ENCODE measurements at regions not wholly inside any gene's neighbourhood (a gene's known extent, or its start where the extent isn't known, plus 50 kb on each side); places are given as distances from the start of the nearest gene placed in this dataset.

DNA sequence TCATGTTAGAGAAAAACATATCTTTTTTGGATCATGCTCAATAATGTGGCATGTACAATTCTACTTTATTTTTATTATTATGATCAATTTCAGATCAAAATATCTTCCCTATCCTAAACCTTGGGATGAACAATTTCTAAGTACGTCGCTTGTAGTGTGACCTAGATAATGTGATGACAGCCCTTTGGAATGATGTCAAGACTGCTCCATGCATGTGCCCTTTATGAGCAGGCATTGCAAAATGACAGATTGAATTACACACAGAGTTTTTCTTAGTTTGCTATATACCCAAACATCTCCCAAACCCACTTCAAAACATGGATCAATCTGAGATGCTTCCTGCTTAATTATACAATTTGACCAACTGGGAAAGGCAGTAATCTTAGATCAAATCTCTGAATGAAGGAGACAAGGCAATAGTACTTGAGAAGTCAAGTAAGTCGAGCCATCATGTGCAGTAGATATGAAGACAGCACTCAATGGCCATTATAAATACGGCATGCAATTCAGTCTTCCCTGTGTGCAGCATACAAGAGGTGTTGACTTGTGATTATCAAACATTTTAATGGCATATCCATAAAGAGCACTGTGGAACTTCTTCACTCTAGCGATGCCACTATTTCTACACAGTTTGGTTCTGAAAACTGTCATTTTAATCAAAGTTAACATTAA lies 294.8 kb downstream of the RNF144B start:
- TF ChIP-seq, protein P1, sequence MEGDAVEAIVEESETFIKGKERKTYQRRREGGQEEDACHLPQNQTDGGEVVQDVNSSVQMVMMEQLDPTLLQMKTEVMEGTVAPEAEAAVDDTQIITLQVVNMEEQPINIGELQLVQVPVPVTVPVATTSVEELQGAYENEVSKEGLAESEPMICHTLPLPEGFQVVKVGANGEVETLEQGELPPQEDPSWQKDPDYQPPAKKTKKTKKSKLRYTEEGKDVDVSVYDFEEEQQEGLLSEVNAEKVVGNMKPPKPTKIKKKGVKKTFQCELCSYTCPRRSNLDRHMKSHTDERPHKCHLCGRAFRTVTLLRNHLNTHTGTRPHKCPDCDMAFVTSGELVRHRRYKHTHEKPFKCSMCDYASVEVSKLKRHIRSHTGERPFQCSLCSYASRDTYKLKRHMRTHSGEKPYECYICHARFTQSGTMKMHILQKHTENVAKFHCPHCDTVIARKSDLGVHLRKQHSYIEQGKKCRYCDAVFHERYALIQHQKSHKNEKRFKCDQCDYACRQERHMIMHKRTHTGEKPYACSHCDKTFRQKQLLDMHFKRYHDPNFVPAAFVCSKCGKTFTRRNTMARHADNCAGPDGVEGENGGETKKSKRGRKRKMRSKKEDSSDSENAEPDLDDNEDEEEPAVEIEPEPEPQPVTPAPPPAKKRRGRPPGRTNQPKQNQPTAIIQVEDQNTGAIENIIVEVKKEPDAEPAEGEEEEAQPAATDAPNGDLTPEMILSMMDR (IDR thresholded peaks at IDR 0.05): no peak
- TF ChIP-seq ZFX (IDR thresholded peaks at IDR 0.05; ENCODE audit: borderline replicate concordance): no peak
